ENCODE measurements at regions not wholly inside any gene's neighbourhood (a gene's known extent, or its start where the extent isn't known, plus 50 kb on each side); places are given as distances from the start of the nearest gene placed in this dataset.
A peak's percentile ranks its signal among the peaks of the same experiment; 100 is the strongest.
"Not testable (repeated sequence)": the region's sequence is repeated elsewhere in the genome, so short reads cannot be mapped to it uniquely, and the experiment has no call there.

GRCh38 chr4:188680004-188680666 lies 540.9 kb downstream of the TRIML1 start:
- no peak for DNase-seq

GRCh38 chr4:188680667-188681063 lies 541.4 kb downstream of the TRIML1 start:
- no peak for DNase-seq

GRCh38 chr4:188682321-188682720 lies 543.1 kb downstream of the TRIML1 start:
- DNase-seq: no peak

- no peak for DNase-seq
These were observed 544.3 kb downstream of the TRIML1 start for GRCh38 chr4:188683571-188683970.

GRCh38 chr4:188688956-188689355 lies 549.7 kb downstream of the TRIML1 start:
- DNase-seq: no peak

- DNase-seq: no peak
These were observed 552.6 kb downstream of the TRIML1 start for GRCh38 chr4:188691811-188692210.

GRCh38 chr4:188695261-188695660 lies 556.0 kb downstream of the TRIML1 start:
- no peak for DNase-seq

GRCh38 chr4:188697243-188697642 lies 558.0 kb downstream of the TRIML1 start:
- no peak for DNase-seq

GRCh38 chr4:188701952-188702351 lies 562.7 kb downstream of the TRIML1 start:
- no peak for DNase-seq

GRCh38 chr4:188704288-188704687 lies 565.0 kb downstream of the TRIML1 start:
- no peak for DNase-seq

GRCh38 chr4:188707036-188707435 lies 567.8 kb downstream of the TRIML1 start:
- no peak for DNase-seq

- DNase-seq: no peak
These were observed 575.3 kb downstream of the TRIML1 start for GRCh38 chr4:188714501-188714900.

GRCh38 chr4:188714907-188715306 lies 575.7 kb downstream of the TRIML1 start:
- DNase-seq: no peak

- DNase-seq: no peak
These were observed 578.4 kb downstream of the TRIML1 start for GRCh38 chr4:188717661-188718060.

GRCh38 chr4:188719794-188720193 lies 580.6 kb downstream of the TRIML1 start:
- no peak for DNase-seq

GRCh38 chr4:188722911-188723310 lies 583.7 kb downstream of the TRIML1 start:
- no peak for DNase-seq

- DNase-seq: no peak
These were observed 588.5 kb downstream of the TRIML1 start for GRCh38 chr4:188727746-188728145.

GRCh38 chr4:188728359-188728758 lies 589.1 kb downstream of the TRIML1 start:
- no peak for DNase-seq

- no peak for DNase-seq
These were observed 592.9 kb downstream of the TRIML1 start for GRCh38 chr4:188732131-188732530.

- DNase-seq: no peak
These were observed 595.8 kb downstream of the TRIML1 start for GRCh38 chr4:188735082-188735481.

- no peak for DNase-seq
These were observed 598.2 kb downstream of the TRIML1 start for GRCh38 chr4:188737251-188738002.

- peak in 1 of 2 experiments; percentile 2 for DNase-seq
These were observed 599.0 kb downstream of the TRIML1 start for GRCh38 chr4:188738290-188738689.

GRCh38 chr4:188740172-188740571 lies 600.9 kb downstream of the TRIML1 start:
- not testable (repeated sequence) for DNase-seq

GRCh38 chr4:188740791-188741190 lies 601.5 kb downstream of the TRIML1 start:
- not testable (repeated sequence) for DNase-seq

All from NCI-H524 (cell line).